SK-N-MC (cell line): ENCODE measurements at regions not wholly inside any gene's neighbourhood (a gene's known extent, or its start where the extent isn't known, plus 50 kb on each side); places are given as distances from the start of the nearest gene placed in this dataset.

ENCODE experiments used
- EZH2 ChIP-seq: fragments of 200-600 bp; sonication (generic); IDR thresholded peaks from one replicate; pipeline ENCODE4 v1.6.1; 2017; ENCODE audit warnings: antibody characterized with exemption
- FOXP2 ChIP-seq: optimal IDR thresholded peaks from 2 replicates; pipeline ENCODE3; 2011; ENCODE audit warnings: mild to moderate bottlenecking, moderate library complexity; ENCODE audit not compliant: insufficient read depth; ENCODE audit errors: extremely low read length, control extremely low read depth
- POLR2AphosphoS5 ChIP-seq: IDR thresholded peaks from 2 replicates; pipeline ENCODE4 v1.6.1; 2012; ENCODE audit warnings: mild to moderate bottlenecking, low read depth, low read length, borderline replicate concordance

- no peak for TF ChIP-seq POLR2AphosphoS5
- no peak for TF ChIP-seq EZH2
- TF ChIP-seq FOXP2, result no peak
Measured at GRCh38 chr4:4749137-4749536, 110.3 kb upstream of the MSX1 start.
